GM18505 (cell line): ENCODE measurements at regions not wholly inside any gene's neighbourhood (a gene's known extent, or its start where the extent isn't known, plus 50 kb on each side); places are given as distances from the start of the nearest gene placed in this dataset.

ENCODE experiments used
- ATAC-seq: cut with Tn5 transposase; IDR thresholded peaks from one replicate; pipeline ENCODE4 v1.9.1; 2021; ENCODE audit not compliant: unreplicated experiment
- POLR2A ChIP-seq: IDR thresholded peaks from 4 replicates; pipeline ENCODE4 v1.6.1; 2011; ENCODE audit warnings: borderline replicate concordance; ENCODE audit not compliant: insufficient read depth, insufficient read length; ENCODE audit errors: extremely low read depth

DNA sequence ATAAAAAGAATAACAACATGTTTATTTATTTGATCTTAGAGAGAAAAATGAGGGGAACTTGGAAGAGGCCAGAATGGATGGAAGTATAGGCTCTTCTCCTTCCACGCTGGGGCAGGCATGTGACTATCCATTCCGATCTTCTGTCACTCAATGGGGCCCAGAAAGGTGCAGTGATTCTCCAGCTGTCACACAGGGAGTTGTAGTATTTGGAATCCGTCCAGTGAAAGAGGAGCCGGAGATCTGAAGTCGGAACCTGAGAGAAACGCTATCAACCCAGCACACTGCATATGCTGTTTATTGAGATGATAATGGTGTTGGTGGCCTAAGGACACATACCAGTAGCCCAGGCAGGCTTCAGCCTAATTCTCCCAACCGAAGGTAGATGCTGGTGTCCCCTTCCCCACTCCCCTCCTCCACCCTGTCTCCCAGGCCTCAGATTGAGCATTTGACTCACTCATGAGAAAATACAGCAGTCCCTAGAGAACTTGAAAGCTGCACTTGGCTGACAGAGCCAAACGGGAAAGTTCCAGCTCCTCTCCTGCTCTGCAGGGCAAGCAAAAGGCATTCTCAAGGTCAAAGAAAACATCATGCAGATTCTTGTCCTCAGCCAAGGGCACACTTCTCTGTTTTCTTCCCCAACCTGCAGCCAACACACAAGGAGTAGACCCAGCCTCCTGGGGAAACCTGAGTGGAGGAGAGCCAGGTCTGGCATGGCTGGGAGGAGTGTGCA, 100.4 kb downstream of the IRF2BPL start:
- no peak for ATAC-seq
- TF ChIP-seq POLR2A = no peak

- no peak for ATAC-seq
- no peak for TF ChIP-seq POLR2A
Observed at GRCh38 chr14:76926521-76927251, 100.5 kb downstream of the LRRC74A start.

DNA sequence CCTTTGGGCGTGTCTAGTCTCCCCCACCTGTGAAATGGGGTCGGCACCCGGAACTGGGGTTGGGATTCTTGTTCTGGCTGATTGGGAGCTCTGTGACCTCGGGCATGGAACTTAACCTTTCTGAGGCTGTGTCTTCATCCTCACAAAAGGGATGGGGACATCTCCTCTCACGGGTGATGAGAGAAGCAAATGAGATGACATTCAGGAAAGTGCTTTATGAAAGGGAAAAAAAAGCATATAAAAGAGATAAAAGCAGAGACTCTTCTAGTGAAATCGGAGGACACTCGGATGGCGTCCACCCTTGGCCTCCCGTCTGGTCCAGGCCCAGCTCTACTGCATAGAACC, 98.9 kb downstream of the LRRC74A start:
- ATAC-seq = no peak
- no peak for TF ChIP-seq POLR2A

DNA sequence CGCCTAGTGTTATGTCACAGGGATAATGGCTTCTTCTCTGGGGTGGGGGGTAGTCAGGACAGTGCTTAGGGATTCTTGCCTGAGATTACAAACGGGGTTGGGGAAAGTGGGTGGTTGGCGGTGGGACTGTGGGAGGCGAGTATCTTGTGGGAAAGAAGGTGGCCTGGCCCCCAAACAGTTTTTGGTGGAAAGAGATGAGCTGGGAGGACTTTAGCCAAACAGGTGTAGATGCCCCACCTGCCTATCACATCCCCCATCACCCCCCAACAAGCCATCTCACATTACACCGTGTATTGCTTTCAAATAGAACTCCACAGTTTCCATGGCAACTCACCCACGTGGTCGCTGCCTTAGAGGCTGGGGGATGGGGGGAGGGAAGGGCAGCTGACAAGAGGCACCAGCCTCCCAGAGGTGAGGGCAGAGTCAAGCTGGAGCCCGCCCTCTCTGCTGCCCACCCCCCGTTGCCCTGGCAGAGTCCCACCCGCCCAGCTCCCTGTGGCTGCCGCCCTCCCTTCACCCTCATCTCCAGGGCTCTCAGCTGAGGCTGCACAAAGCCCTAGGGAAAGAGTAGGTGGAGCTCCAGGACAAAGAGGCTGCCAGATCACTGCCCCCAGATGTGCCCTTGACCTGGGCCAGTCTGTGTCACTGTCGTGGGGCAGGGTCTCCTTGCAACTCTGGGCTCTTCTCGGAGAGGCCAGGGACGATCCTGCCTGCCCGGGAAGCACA, 98.3 kb downstream of the LRRC74A start:
- ATAC-seq = no peak
- no peak for TF ChIP-seq POLR2A

GRCh38 chr14:76923431-76924370, 97.5 kb downstream of the LRRC74A start:
- TF ChIP-seq POLR2A = no peak
- no peak for ATAC-seq

- TF ChIP-seq POLR2A = no peak
- ATAC-seq = no peak
Observed at GRCh38 chr14:76922584-76922983, 96.4 kb downstream of the LRRC74A start.

GRCh38 chr14:76922092-76922491, 95.9 kb downstream of the LRRC74A start:
- ATAC-seq = no peak
- TF ChIP-seq POLR2A = no peak

GRCh38 chr14:76921088-76921399, 94.8 kb downstream of the LRRC74A start:
- no peak for TF ChIP-seq POLR2A
- ATAC-seq = no peak

- no peak for TF ChIP-seq POLR2A
- ATAC-seq = no peak
Observed at GRCh38 chr14:76920331-76921087, 94.3 kb downstream of the LRRC74A start.

DNA sequence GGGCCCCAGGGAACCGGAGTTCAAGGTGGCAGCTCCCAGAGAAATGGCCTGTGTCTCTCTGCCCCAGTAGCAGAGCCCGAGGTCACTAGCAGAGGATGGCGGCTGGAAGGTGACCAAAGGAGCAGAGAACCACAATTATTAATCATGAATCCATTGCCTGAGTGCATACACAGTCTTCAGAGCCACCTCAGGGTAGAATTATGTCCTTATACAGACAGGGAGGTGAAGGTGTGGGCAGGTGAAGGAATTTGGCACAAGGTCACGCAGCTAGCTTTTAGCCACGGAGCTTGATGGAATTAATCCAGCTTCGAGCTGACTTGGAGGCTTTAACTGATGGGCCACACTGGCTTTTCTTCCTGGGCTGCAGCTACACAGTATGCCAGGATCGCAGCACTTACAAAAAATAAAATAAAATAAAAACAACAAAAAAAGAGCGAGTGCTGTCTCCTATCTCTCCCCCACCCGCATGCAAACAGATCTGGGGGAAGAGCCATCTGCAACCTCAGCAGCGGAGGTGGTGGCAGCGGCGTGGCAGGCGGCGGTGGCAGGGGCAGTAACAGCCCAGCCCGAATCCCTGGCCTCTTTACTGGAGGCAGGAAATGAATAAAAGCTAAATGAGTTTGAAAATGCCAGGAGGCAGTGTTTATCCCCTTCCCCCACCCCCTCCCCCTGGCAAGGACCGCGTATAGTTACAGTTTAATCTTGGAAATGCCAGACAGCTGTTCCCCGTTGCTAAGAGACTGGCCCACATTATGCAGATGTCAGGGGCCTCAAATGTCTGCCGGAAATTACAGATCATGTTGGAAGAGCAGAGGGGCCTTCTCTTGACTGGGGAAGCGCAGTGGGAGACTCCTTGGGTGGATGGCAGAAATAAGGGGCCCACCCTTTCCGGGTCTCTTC, 93.5 kb downstream of the LRRC74A start:
- no peak for TF ChIP-seq POLR2A
- ATAC-seq = no peak
